Prostate gland (tissue), 2 donors: ENCODE measurements at regions not wholly inside any gene's neighbourhood (a gene's known extent, or its start where the extent isn't known, plus 50 kb on each side); places are given as distances from the start of the nearest gene placed in this dataset.

ENCODE experiments used
- DNase-seq: peaks from one replicate; pipeline ENCODE4 v3.0.0-alpha.2; 2019; ENCODE audit warnings: low spot score
- H3K27ac ChIP-seq, 2 donors: fragments of 200-600 bp; sonication (generic); 2 replicates each; pipeline ENCODE4 v1.5.1; 2017 to 2019
- H3K27me3 ChIP-seq: fragments of 200-600 bp; sonication (generic); replicated peaks from 2 replicates; pipeline ENCODE4 v1.5.1; 2019; ENCODE audit not compliant: insufficient read depth
- H3K36me3 ChIP-seq, 2 donors: fragments of 200-600 bp; sonication (generic); 1 replicate in 1 of 2; 2 replicates in 1 of 2; pipeline versions ENCODE4 v1.5.1 to v1.8.1; 2017 to 2019
- H3K4me1 ChIP-seq: fragments of 200-600 bp; sonication (generic); replicated peaks from 2 replicates; pipeline ENCODE4 v1.5.1; 2019
- H3K4me3 ChIP-seq, 2 donors: fragments of 200-600 bp; sonication (generic); 2 replicates each; pipeline ENCODE4 v1.5.1; 2017 to 2019
- H3K9me3 ChIP-seq: fragments of 200-600 bp; sonication (generic); 2 replicates; pipeline ENCODE4 v1.5.1; 2017
- CTCF ChIP-seq, 4 experiments: fragments of 200-600 bp in 2 of 4; fragments of 450-650 bp in 2 of 4; sonication (generic) in 2 of 4; IDR thresholded peaks; 1 replicate in 3 of 4; 2 replicates in 1 of 4; pipeline ENCODE4 v1.5.1; 2016 to 2019; ENCODE audit warnings: antibody characterized with exemption in 4 of 4, mild to moderate bottlenecking in 2 of 4, moderate library complexity in 2 of 4
- POLR2A ChIP-seq: fragments of 450-650 bp; IDR thresholded peaks from one replicate; pipeline ENCODE4 v1.6.1; 2016; ENCODE audit warnings: antibody characterized with exemption, mild to moderate bottlenecking
- POLR2AphosphoS5 ChIP-seq: sonication (generic); formaldehyde crosslinking; IDR thresholded peaks from one replicate; pipeline ENCODE4 v1.6.1; 2017; ENCODE audit warnings: antibody characterized with exemption
- WGBS: methylation state at CpG from one replicate; pipeline ENCODE4 v1.1.5; 2018; 5-methylcytosine and 5-hydroxymethylcytosine counted together
- intact Hi-C: fragments of 100-400 bp; cut with DNase I; formaldehyde crosslinking; loops from one replicate; pipeline ENCODE4 v1.14.2; 2022

- 82% methylated on average over 2 of the region's 2 CpGs for WGBS
- no peak for DNase-seq
- Histone ChIP-seq H3K36me3 (no peaks in the 10 kb centered on the region), H3K4me1 (no peaks in the 10 kb centered on the region), H3K27me3 (no peaks in the 10 kb centered on the region), H3K4me3 (no peak overlapping the region), H3K27ac (no peak overlapping the region), H3K9me3 (no peaks in the 10 kb centered on the region)
- intact Hi-C loops, result no loop called here
- TF ChIP-seq POLR2AphosphoS5 (no peak), CTCF (IDR thresholded peaks at IDR 0.05) (no peak), POLR2A (no peak)
Measured at GRCh38 chr7:86148501-86148900, 495.2 kb upstream of the GRM3 start.

GRCh38 chr7:86137343-86137742, 506.4 kb upstream of the GRM3 start:
- TF ChIP-seq POLR2AphosphoS5, result no peak
- no peak for TF ChIP-seq CTCF (IDR thresholded peaks at IDR 0.05)
- no peak for TF ChIP-seq POLR2A
- no peak for DNase-seq
- Histone ChIP-seq H3K27ac (no peak overlapping the region), H3K4me1 (no peaks in the 10 kb centered on the region), H3K27me3 (no peaks in the 10 kb centered on the region), H3K36me3 (no peaks in the 10 kb centered on the region), H3K9me3 (no peaks in the 10 kb centered on the region), H3K4me3 (no peak overlapping the region)
- intact Hi-C loops, result no loop called here

GRCh38 chr7:86130268-86130667, 513.4 kb upstream of the GRM3 start:
- 86% methylated on average over 10 of the region's 10 CpGs for WGBS
- intact Hi-C loops, result no loop called here
- TF ChIP-seq POLR2AphosphoS5 (no peak), CTCF (IDR thresholded peaks at IDR 0.05) (no peak), POLR2A (no peak)
- Histone ChIP-seq H3K36me3 (no peaks in the 10 kb centered on the region), H3K9me3 (no peaks in the 10 kb centered on the region), H3K27ac (no peak overlapping the region), H3K4me3 (no peak overlapping the region), H3K27me3 (no peaks in the 10 kb centered on the region), H3K4me1 (no peaks in the 10 kb centered on the region)
- no peak for DNase-seq

GRCh38 chr7:86123476-86123875, 520.2 kb upstream of the GRM3 start:
- no peak overlapping the region for H3K4me3 ChIP-seq
- 91% methylated on average over 4 of the region's 4 CpGs for WGBS
- intact Hi-C loops, result no loop called here
- H3K4me1 ChIP-seq, result no peaks in the 10 kb centered on the region
- no peaks in the 10 kb centered on the region for H3K9me3 ChIP-seq
- no peak for TF ChIP-seq POLR2A
- TF ChIP-seq POLR2AphosphoS5, result no peak
- no peak for TF ChIP-seq CTCF (IDR thresholded peaks at IDR 0.05)
- H3K36me3 ChIP-seq, result no peaks in the 10 kb centered on the region
- no peak overlapping the region for H3K27ac ChIP-seq
- no peaks in the 10 kb centered on the region for H3K27me3 ChIP-seq
- DNase-seq, result no peak

- TF ChIP-seq CTCF (IDR thresholded peaks at IDR 0.05), result no peak
- TF ChIP-seq POLR2A, result no peak
- TF ChIP-seq POLR2AphosphoS5, result no peak
- no peak overlapping the region for H3K27ac ChIP-seq
- DNase-seq, result no peak
- H3K4me1 ChIP-seq, result no peaks in the 10 kb centered on the region
- H3K27me3 ChIP-seq, result no peaks in the 10 kb centered on the region
- intact Hi-C loops, result no loop called here
- H3K9me3 ChIP-seq, result no peaks in the 10 kb centered on the region
- H3K36me3 ChIP-seq, result no peaks in the 10 kb centered on the region
- WGBS, result 57% methylated on average over 1 of the region's 1 CpG
- H3K4me3 ChIP-seq, result no peak overlapping the region
Measured at GRCh38 chr7:86094166-86094669, 549.5 kb upstream of the GRM3 start.
